Caco-2 (cell line): ENCODE measurements at regions not wholly inside any gene's neighbourhood (a gene's known extent, or its start where the extent isn't known, plus 50 kb on each side); places are given as distances from the start of the nearest gene placed in this dataset.

ENCODE experiments used
- BruUV-seq: library from RNA; stranded (reverse); fragments of 400-500 nt; replicated peaks from 2 replicates; lab custom pipeline; 2021; lab: Mats Ljungman, UMichigan
- CTCF ChIA-PET: fragments of 300-600 bp; sonication (Branson Sonifier 250); formaldehyde crosslinking; loops from one replicate; lab custom pipeline; 2022; ENCODE audit warnings: antibody characterized with exemption; lab: Charles Lee
- POLR2A ChIA-PET: fragments of 300-600 bp; sonication (Branson Sonifier 250); formaldehyde crosslinking; loops from one replicate; lab custom pipeline; 2022; ENCODE audit warnings: antibody characterized with exemption; lab: Charles Lee
- DNase-seq, 2 experiments: peaks; one replicate each; pipeline versions ENCODE4 v3.0.0 to v3.0.0-alpha.2; 2020 to 2022
- H3K27me3 ChIP-seq: replicated peaks from 2 replicates; pipeline ENCODE4 v1.6.0; 2011; ENCODE audit warnings: low read length; ENCODE audit not compliant: control insufficient read depth, insufficient read depth
- H3K36me3 ChIP-seq: 2 replicates; pipeline ENCODE4 v1.5.1; 2011; ENCODE audit warnings: low read length; ENCODE audit not compliant: control insufficient read depth, insufficient read depth
- H3K4me1 ChIP-seq: fragments of 250-450 bp; sonication (Bioruptor Pico); 2 replicates; pipeline ENCODE4 v1.5.1; 2020; ENCODE audit warnings: mild to moderate bottlenecking
- H3K4me3 ChIP-seq: 2 replicates; pipeline ENCODE4 v1.5.1; 2011; ENCODE audit warnings: low read depth, mild to moderate bottlenecking, control low read depth, low read length
- H3K9me3 ChIP-seq: fragments of 250-450 bp; sonication (Bioruptor Pico); 2 replicates; pipeline ENCODE4 v1.5.1; 2020; ENCODE audit warnings: mild to moderate bottlenecking, moderate library complexity
- H3K27ac Mint-ChIP-seq: one replicate; pipeline ENCODE4 v1.8.0; 2022; ENCODE audit warnings: mixed read lengths; ENCODE audit not compliant: unreplicated experiment
- H3K27me3 Mint-ChIP-seq: one replicate; pipeline ENCODE4 v1.8.0; 2022; ENCODE audit warnings: mixed read lengths; ENCODE audit not compliant: insufficient read depth, unreplicated experiment
- H3K36me3 Mint-ChIP-seq: one replicate; pipeline ENCODE4 v1.8.0; 2022; ENCODE audit warnings: mild to moderate bottlenecking, mixed read lengths; ENCODE audit not compliant: insufficient read depth, unreplicated experiment
- H3K4me1 Mint-ChIP-seq: one replicate; pipeline ENCODE4 v1.8.0; 2022; ENCODE audit warnings: low read depth, mixed read lengths; ENCODE audit not compliant: unreplicated experiment
- H3K4me3 Mint-ChIP-seq: one replicate; pipeline ENCODE4 v1.8.0; 2022; ENCODE audit warnings: mild to moderate bottlenecking, moderate library complexity, mixed read lengths; ENCODE audit not compliant: unreplicated experiment
- H3K9me3 Mint-ChIP-seq: one replicate; pipeline ENCODE4 v1.8.0; 2022; ENCODE audit warnings: mixed read lengths; ENCODE audit not compliant: unreplicated experiment
- intact Hi-C: fragments of 100-400 bp; cut with micrococcal nuclease; formaldehyde crosslinking; loops from one replicate; pipeline ENCODE4 v1.10.0; 2022; ENCODE audit not compliant: unreplicated experiment
- TF ChIP-seq, protein P1 (sequence below), 2 experiments: fragments of 200-600 bp in 1 of 2; IDR thresholded peaks; 1 replicate in 1 of 2; 2 replicates in 1 of 2; pipeline versions ENCODE4 v1.5.1 to v1.8.0; 2011 to 2022; ENCODE audit warnings: antibody characterized with exemption in 1 of 2, control low read depth in 1 of 2, inconsistent platforms in 1 of 2, low read depth in 1 of 2, low read length in 1 of 2, mild to moderate bottlenecking in 1 of 2, moderate library complexity in 1 of 2; ENCODE audit not compliant: insufficient read depth in 1 of 2, severe bottlenecking in 1 of 2, unreplicated experiment in 1 of 2

DNA sequence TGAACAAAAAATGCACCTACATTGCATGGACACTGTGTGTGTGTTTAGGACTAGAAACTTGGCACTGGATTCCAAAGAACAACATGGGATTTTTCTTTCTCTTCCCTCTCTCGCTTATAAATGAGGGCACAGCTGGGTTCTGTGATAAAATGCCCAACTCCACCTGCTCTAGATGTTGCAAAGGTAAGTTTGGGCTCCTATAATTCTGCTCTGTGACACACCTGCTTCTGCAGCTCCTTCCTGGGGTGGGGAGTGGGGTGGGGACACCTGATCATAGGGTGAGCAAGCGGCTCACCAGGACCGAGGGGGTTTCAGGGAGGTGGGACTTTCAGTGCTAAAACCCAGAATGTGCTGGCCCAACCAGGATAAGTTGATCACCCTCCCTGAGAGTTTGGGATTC is 104.3 kb downstream of the AXIN2 start:
- intact Hi-C loops, result loop anchor here (2.0 to 5.0 kb wide), 2 partner anchors 165 to 708 kb away; no protein-coding TSS in a partner anchor
- Histone ChIP-seq H3K4me1 (peaks cover 18% of the 10 kb centered on the region), H3K27me3 (no peaks in the 10 kb centered on the region), H3K9me3 (no peaks in the 10 kb centered on the region), H3K4me3 (no peak overlapping the region), H3K36me3 (no peaks in the 10 kb centered on the region)
- Mint-ChIP-seq H3K4me3 (no peak overlapping the region), H3K4me1 (peaks cover 32% of the 10 kb centered on the region), H3K9me3 (peaks cover 14% of the 10 kb centered on the region), H3K36me3 (peaks cover 5% of the 10 kb centered on the region), H3K27me3 (no peaks in the 10 kb centered on the region), H3K27ac (no peak overlapping the region)
- no TSS peak for BruUV-seq
- TF ChIP-seq, protein P1, sequence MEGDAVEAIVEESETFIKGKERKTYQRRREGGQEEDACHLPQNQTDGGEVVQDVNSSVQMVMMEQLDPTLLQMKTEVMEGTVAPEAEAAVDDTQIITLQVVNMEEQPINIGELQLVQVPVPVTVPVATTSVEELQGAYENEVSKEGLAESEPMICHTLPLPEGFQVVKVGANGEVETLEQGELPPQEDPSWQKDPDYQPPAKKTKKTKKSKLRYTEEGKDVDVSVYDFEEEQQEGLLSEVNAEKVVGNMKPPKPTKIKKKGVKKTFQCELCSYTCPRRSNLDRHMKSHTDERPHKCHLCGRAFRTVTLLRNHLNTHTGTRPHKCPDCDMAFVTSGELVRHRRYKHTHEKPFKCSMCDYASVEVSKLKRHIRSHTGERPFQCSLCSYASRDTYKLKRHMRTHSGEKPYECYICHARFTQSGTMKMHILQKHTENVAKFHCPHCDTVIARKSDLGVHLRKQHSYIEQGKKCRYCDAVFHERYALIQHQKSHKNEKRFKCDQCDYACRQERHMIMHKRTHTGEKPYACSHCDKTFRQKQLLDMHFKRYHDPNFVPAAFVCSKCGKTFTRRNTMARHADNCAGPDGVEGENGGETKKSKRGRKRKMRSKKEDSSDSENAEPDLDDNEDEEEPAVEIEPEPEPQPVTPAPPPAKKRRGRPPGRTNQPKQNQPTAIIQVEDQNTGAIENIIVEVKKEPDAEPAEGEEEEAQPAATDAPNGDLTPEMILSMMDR (IDR thresholded peaks at IDR 0.05; ENCODE audit: insufficient read depth in 1 of 2, low read depth in 1 of 2, low read length in 1 of 2, severe bottlenecking in 1 of 2, unreplicated experiment in 1 of 2), result no peak
- CTCF ChIA-PET, result no interaction called here
- POLR2A ChIA-PET, result no interaction called here
- DNase-seq, result no peak

DNA sequence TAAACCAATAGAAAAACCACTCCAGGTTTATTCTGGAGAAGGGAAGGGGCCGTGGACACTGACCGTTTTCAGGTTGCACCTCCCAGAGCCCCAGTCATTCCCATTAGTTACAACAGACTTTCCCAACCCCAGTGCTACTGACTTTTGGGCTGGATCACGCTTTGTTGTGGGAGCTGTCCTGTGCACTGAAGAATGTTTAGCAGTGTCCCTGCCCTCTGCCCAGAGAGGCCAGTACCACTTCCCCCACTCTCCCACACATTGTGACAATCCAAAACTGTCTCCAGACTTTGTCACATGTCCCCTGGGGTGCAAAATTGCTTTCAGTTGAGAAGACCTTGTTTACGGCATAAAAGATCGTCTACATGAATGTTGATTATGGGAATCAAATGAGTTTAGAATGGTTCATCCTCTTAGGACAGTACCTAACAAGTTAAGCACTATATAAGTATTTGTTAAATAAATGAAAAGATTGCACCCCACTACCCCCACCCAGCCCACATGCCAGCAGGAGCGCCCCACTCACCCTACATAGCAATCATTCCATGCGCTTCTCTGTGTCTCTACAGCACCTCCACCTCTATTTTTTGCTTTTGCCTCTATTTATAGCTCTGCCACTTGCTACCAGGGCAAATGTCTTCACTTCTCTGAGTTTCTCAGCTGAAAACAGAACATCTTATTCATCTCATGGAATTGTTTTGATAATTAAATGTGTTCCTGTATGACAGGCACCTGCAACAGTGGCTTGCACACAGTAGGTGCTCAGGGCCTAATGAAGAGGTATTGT is 104.9 kb downstream of the AXIN2 start:
- H3K36me3 Mint-ChIP-seq, result peaks cover 5% of the 10 kb centered on the region
- no peak overlapping the region for H3K4me3 ChIP-seq
- peaks cover 14% of the 10 kb centered on the region for H3K9me3 Mint-ChIP-seq
- no peak overlapping the region for H3K4me3 Mint-ChIP-seq
- POLR2A ChIA-PET, result interaction anchor here (0.5 to 1.3 kb wide), 2 partner anchors 23 to 107 kb away, joined by 3 read pairs; no protein-coding TSS in a partner anchor
- intact Hi-C loops, result loop anchor here (1.0 to 5.0 kb wide), 6 partner anchors 75 to 708 kb away; no protein-coding TSS in a partner anchor
- no peak overlapping the region for H3K27ac Mint-ChIP-seq
- DNase-seq, result no peak
- no TSS peak for BruUV-seq
- no peaks in the 10 kb centered on the region for H3K27me3 ChIP-seq
- no peaks in the 10 kb centered on the region for H3K9me3 ChIP-seq
- peaks cover 32% of the 10 kb centered on the region for H3K4me1 Mint-ChIP-seq
- no peaks in the 10 kb centered on the region for H3K36me3 ChIP-seq
- no peaks in the 10 kb centered on the region for H3K27me3 Mint-ChIP-seq
- CTCF ChIA-PET, result interaction anchor here (0.6 to 1.0 kb wide), 3 partner anchors 74 to 336 kb away, joined by 3 to 7 read pairs (median 3); no protein-coding TSS in a partner anchor
- H3K4me1 ChIP-seq, result peaks cover 18% of the 10 kb centered on the region
- TF ChIP-seq, protein P1 (IDR thresholded peaks at IDR 0.05; ENCODE audit: insufficient read depth in 1 of 2, low read depth in 1 of 2, low read length in 1 of 2, severe bottlenecking in 1 of 2, unreplicated experiment in 1 of 2), result no peak

DNA sequence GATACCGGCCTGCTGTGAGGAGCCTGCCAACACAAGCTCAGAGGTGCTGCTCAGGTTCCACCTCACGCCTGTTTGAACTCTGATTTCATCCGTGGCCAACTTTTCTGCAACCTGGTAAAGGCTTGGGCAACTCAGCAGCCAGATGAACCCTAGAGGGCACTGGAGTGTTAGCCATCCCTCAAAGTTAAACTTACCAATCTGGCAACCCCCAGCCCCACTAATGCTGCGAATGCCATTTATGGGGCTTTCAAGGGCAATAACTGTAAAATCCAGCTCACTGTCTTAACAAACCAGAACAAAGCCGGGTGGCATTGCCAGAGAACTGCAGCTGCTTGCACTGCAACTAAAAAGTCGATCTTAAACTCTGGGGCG is 105.5 kb downstream of the AXIN2 start:
- ChIA-PET CTCF (interaction anchor here (0.9 to 1.0 kb wide), 3 partner anchors 75 to 162 kb away, joined by 3 to 7 read pairs (median 4); no protein-coding TSS in a partner anchor), POLR2A (interaction anchor here (0.5 to 1.3 kb wide), 2 partner anchors 22 to 108 kb away, joined by 3 read pairs; no protein-coding TSS in a partner anchor)
- Mint-ChIP-seq H3K27ac (no peak overlapping the region), H3K4me3 (no peak overlapping the region), H3K27me3 (no peaks in the 10 kb centered on the region), H3K9me3 (peaks cover 19% of the 10 kb centered on the region), H3K36me3 (peaks cover 5% of the 10 kb centered on the region), H3K4me1 (peaks cover 32% of the 10 kb centered on the region)
- Histone ChIP-seq H3K4me1 (peaks cover 18% of the 10 kb centered on the region), H3K27me3 (no peaks in the 10 kb centered on the region), H3K9me3 (no peaks in the 10 kb centered on the region), H3K4me3 (no peak overlapping the region), H3K36me3 (no peaks in the 10 kb centered on the region)
- BruUV-seq, result no TSS peak
- intact Hi-C loops, result loop anchor here (1.0 to 5.0 kb wide), 6 partner anchors 75 to 709 kb away; no protein-coding TSS in a partner anchor
- TF ChIP-seq, protein P1 (IDR thresholded peaks at IDR 0.05; ENCODE audit: insufficient read depth in 1 of 2, low read depth in 1 of 2, low read length in 1 of 2, severe bottlenecking in 1 of 2, unreplicated experiment in 1 of 2), result peak; percentile 46 to 72
- DNase-seq, result peak in 1 of 2 experiments; percentile 61
